Hepatocyte (in vitro differentiated cells): ENCODE measurements at regions not wholly inside any gene's neighbourhood (a gene's known extent, or its start where the extent isn't known, plus 50 kb on each side); places are given as distances from the start of the nearest gene placed in this dataset.

ENCODE experiments used
- EZH2 ChIP-seq: fragments of 200-600 bp; sonication (generic); IDR thresholded peaks from 2 replicates; pipeline ENCODE4 v1.6.1; 2016; ENCODE audit warnings: antibody characterized with exemption, mild to moderate bottlenecking, borderline replicate concordance
- EZH2phosphoT487 ChIP-seq: fragments of 200-600 bp; sonication (generic); IDR thresholded peaks from one replicate; pipeline ENCODE4 v1.6.1; 2018; ENCODE audit warnings: antibody characterized with exemption, mild to moderate bottlenecking, low read depth, moderate library complexity; ENCODE audit not compliant: unreplicated experiment, severe bottlenecking
- TF ChIP-seq, protein P1 (sequence below): fragments of 200-600 bp; sonication (generic); IDR thresholded peaks from 2 replicates; pipeline ENCODE4 v1.5.1; 2016; ENCODE audit warnings: antibody characterized with exemption, mild to moderate bottlenecking; ENCODE audit not compliant: poor library complexity

DNA sequence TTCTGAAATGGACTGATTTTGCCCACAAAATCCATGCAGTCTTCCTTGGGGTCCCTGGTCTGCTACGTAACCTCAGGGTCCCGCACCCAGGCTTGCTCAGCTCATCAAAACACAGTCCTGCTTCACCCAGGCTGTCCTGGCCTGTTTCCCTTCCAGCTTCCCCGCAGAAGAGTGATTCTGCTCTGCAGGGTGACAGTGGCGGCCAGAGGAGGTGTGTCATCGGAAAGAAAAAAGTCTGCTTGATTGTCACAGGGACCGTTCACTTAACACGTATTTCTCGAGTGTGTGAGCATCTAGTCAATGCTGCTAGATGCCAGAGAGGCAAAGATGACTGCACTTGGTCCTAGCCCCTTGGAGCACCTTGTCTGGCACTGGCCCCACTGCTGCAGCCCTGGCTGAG lies 50.1 kb upstream of the ABHD2 start:
- TF ChIP-seq, protein P1, sequence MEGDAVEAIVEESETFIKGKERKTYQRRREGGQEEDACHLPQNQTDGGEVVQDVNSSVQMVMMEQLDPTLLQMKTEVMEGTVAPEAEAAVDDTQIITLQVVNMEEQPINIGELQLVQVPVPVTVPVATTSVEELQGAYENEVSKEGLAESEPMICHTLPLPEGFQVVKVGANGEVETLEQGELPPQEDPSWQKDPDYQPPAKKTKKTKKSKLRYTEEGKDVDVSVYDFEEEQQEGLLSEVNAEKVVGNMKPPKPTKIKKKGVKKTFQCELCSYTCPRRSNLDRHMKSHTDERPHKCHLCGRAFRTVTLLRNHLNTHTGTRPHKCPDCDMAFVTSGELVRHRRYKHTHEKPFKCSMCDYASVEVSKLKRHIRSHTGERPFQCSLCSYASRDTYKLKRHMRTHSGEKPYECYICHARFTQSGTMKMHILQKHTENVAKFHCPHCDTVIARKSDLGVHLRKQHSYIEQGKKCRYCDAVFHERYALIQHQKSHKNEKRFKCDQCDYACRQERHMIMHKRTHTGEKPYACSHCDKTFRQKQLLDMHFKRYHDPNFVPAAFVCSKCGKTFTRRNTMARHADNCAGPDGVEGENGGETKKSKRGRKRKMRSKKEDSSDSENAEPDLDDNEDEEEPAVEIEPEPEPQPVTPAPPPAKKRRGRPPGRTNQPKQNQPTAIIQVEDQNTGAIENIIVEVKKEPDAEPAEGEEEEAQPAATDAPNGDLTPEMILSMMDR: no peak
- TF ChIP-seq EZH2: no peak
- no peak for TF ChIP-seq EZH2phosphoT487
